ENCODE measurements at regions not wholly inside any gene's neighbourhood (a gene's known extent, or its start where the extent isn't known, plus 50 kb on each side); places are given as distances from the start of the nearest gene placed in this dataset.

GRCh38 chr11:104433751-104434150 is 269.8 kb upstream of the PDGFD start:
- CTCF ChIA-PET (ENCODE audit: low intra/inter-chr PET ratio, low total read pairs) = no interaction called here
- Histone ChIP-seq H3K9ac (ENCODE audit: insufficient read depth, low read depth, low read length) (no peak overlapping the region), H3K4me1 (ENCODE audit: insufficient read depth, low read length) (no peaks in the 10 kb centered on the region), H3K9me3 (ENCODE audit: low read length) (no peaks in the 10 kb centered on the region), H3K27me3 (ENCODE audit: control insufficient read depth in 1 of 2, insufficient read depth in 2 of 2, low read length in 2 of 2) (no peaks in the 10 kb centered on the region), H4K20me1 (ENCODE audit: insufficient read depth, low read length) (no peaks in the 10 kb centered on the region), H3K4me2 (ENCODE audit: low read depth, low read length) (no peak overlapping the region), H2AFZ (ENCODE audit: low read length) (no peak overlapping the region), H3K79me2 (ENCODE audit: insufficient read depth, low read length) (no peaks in the 10 kb centered on the region), H3K4me3 (replicated peaks in 1 of 3; ENCODE audit: insufficient read depth in 1 of 3, low read depth in 2 of 3, low read length in 3 of 3) (no peak overlapping the region), H3K36me3 (replicated peaks in 1 of 2; ENCODE audit: control insufficient read depth in 1 of 2, insufficient read depth in 2 of 2, low read length in 2 of 2) (no peaks in the 10 kb centered on the region), H3K27ac (ENCODE audit: extremely low read length, insufficient read depth, low read length) (no peak overlapping the region)
- POLR2A ChIA-PET = no interaction called here
- intact Hi-C loops (cut with micrococcal nuclease; ENCODE audit: unreplicated experiment) = no loop called here
- ATAC-seq (no peak), FAIRE-seq (no peak), DNase-seq (ENCODE audit: low spot score) (no peak)
- no peak for TF ChIP-seq MXD3 (CRISPR knock-in tag; IDR thresholded peaks at IDR 0.05)
- TF ChIP-seq NFIC (IDR thresholded peaks at IDR 0.05; ENCODE audit: low read length) = no peak
- TF ChIP-seq TFAP4 (IDR thresholded peaks at IDR 0.05; ENCODE audit: borderline replicate concordance, low read depth) = no peak
- TF ChIP-seq ATF2 (CRISPR knock-in tag; IDR thresholded peaks at IDR 0.05) = no peak
- no peak for TF ChIP-seq ZNF816 (CRISPR knock-in tag; IDR thresholded peaks at IDR 0.05; ENCODE audit: borderline replicate concordance)
- TF ChIP-seq ZNF792 (CRISPR knock-in tag; IDR thresholded peaks at IDR 0.05) = no peak
- TF ChIP-seq NFYB (CRISPR knock-in tag; IDR thresholded peaks at IDR 0.05) = no peak
- TF ChIP-seq RELA (CRISPR knock-in tag; IDR thresholded peaks at IDR 0.05) = no peak
- TF ChIP-seq MYNN (CRISPR knock-in tag; IDR thresholded peaks at IDR 0.05; ENCODE audit: low read depth) = no peak
- TF ChIP-seq MBNL3 (CRISPR knock-in tag; conservative IDR thresholded peaks at IDR 0.05) = no peak
- WGBS (ENCODE audit: low lambda C conversion rate) = 2% methylated on average over 3 of the region's 3 CpGs
- in situ Hi-C loops (cut with HindIII; ENCODE audit: extremely low pct_ligation_motif_present, low pct_unique_long_range_greater_than_20kb) = no loop called here
- no TSS peak for BruUV-seq (replicated peaks)
